K562 (cell line): ENCODE measurements at regions not wholly inside any gene's neighbourhood (a gene's known extent, or its start where the extent isn't known, plus 50 kb on each side); places are given as distances from the start of the nearest gene placed in this dataset.

Experiments
- ATAC-seq: fragments of 200-7000 bp; cut with Tn5 transposase; 3 replicates; pipeline ENCODE4 v1.9.1; 2020; ENCODE audit warnings: moderate library complexity
- BruUV-seq: library from RNA; stranded (reverse); fragments of 400-500 nt; replicated peaks from 2 replicates; lab custom pipeline; 2021; lab: Mats Ljungman, UMichigan
- CTCF ChIA-PET: fragments of 300-600 bp; formaldehyde crosslinking; extraction: SDS; loops from one replicate; lab custom pipeline; 2021; ENCODE audit warnings: low intra/inter-chr PET ratio; lab: Yijun Ruan, JAX
- POLR2A ChIA-PET: fragments of 300-600, 350-650 bp; sonication (Branson Sonifier 250); formaldehyde crosslinking; extraction: SDS; loops from one replicate; lab custom pipeline; 2021; ENCODE audit warnings: antibody characterized with exemption, inconsistent platforms; lab: Yijun Ruan, JAX
- DNase-seq, 4 experiments: peaks; one replicate each; pipeline versions ENCODE4 v3.0.0 to v3.0.0-alpha.2; 2011 to 2018; ENCODE audit warnings: low spot score in 3 of 4, mixed read lengths in 3 of 4; ENCODE audit errors: extremely low read depth in 1 of 4
- FAIRE-seq: peaks from 2 replicates; lab custom pipeline; 2011; peaks lifted over from hg19 to GRCh38; lab: Jason Lieb, UNC
- H2AFZ ChIP-seq: 2 replicates; pipeline ENCODE4 v1.6.0; 2011; ENCODE audit warnings: low read depth, low read length, control low read depth, inconsistent platforms
- H3K27ac ChIP-seq: fragments of 200-600 bp; 3 replicates; pipeline ENCODE4 v1.8.0; 2011; ENCODE audit warnings: low read depth, mild to moderate bottlenecking, control low read depth, inconsistent platforms, low read length, moderate library complexity, mixed read lengths; ENCODE audit errors: extremely low read depth
- H3K27me3 ChIP-seq, 2 experiments: fragments of 300-600 bp in 1 of 2; 2 replicates in 1 of 2; 3 replicates in 1 of 2; pipeline versions ENCODE4 v1.6.0 to v1.8.0; 2011; ENCODE audit warnings: inconsistent platforms in 2 of 2, low read length in 2 of 2, mild to moderate bottlenecking in 1 of 2, mixed read lengths in 1 of 2, moderate library complexity in 1 of 2; ENCODE audit not compliant: control insufficient read depth in 2 of 2, insufficient read depth in 2 of 2
- H3K36me3 ChIP-seq: fragments of 300-600 bp; 3 replicates; pipeline ENCODE4 v1.8.0; 2011; ENCODE audit warnings: mild to moderate bottlenecking, low read length, inconsistent platforms; ENCODE audit not compliant: control insufficient read depth, insufficient read depth
- H3K4me1 ChIP-seq, 2 experiments: fragments of 200-600 bp in 1 of 2; replicated peaks in 1 of 2; 2 replicates in 1 of 2; 3 replicates in 1 of 2; pipeline versions ENCODE4 v1.5.1 to v1.8.0; 2011; ENCODE audit warnings: inconsistent platforms in 2 of 2, low read length in 2 of 2, mild to moderate bottlenecking in 1 of 2, mixed read lengths in 1 of 2, moderate library complexity in 1 of 2; ENCODE audit not compliant: control insufficient read depth in 2 of 2, insufficient read depth in 2 of 2
- H3K4me2 ChIP-seq: 2 replicates; pipeline ENCODE4 v1.6.1; 2011; ENCODE audit warnings: low read length, control low read depth, inconsistent platforms, mixed read lengths; ENCODE audit not compliant: insufficient read depth
- H3K4me3 ChIP-seq: fragments of 200-600 bp; sonication (generic), shearing (Covaris generic); 2 replicates; pipeline ENCODE4 v1.5.1; 2016; ENCODE audit warnings: control low read depth, inconsistent platforms
- H3K79me2 ChIP-seq: fragments of 200-600 bp; 3 replicates; pipeline ENCODE4 v1.8.0; 2011; ENCODE audit warnings: low read length, inconsistent platforms; ENCODE audit not compliant: control insufficient read depth, insufficient read depth
- H3K9ac ChIP-seq, 2 experiments: 2 replicates each; pipeline versions ENCODE4 v1.6.0 to v1.6.1; 2011; ENCODE audit warnings: low read depth in 2 of 2, low read length in 2 of 2, control low read depth in 1 of 2, inconsistent platforms in 1 of 2, mild to moderate bottlenecking in 1 of 2, mixed read lengths in 1 of 2; ENCODE audit not compliant: insufficient read depth in 1 of 2
- H3K9me1 ChIP-seq: one replicate; pipeline ENCODE4 v1.6.0; 2011; ENCODE audit warnings: inconsistent platforms, mild to moderate bottlenecking, low read length, moderate library complexity; ENCODE audit not compliant: control insufficient read depth, insufficient read depth
- H3K9me3 ChIP-seq: replicated peaks from 2 replicates; pipeline ENCODE4 v1.5.1; 2011; ENCODE audit warnings: low read depth, low read length, inconsistent platforms; ENCODE audit not compliant: control insufficient read depth, insufficient read depth
- H4K20me1 ChIP-seq: replicated peaks from 2 replicates; pipeline ENCODE4 v1.6.1; 2011; ENCODE audit warnings: low read length, inconsistent platforms, mixed read lengths; ENCODE audit not compliant: control insufficient read depth, insufficient read depth
- FOXP4 ChIP-seq: sonication (generic); formaldehyde crosslinking; IDR thresholded peaks from 2 replicates; pipeline ENCODE4 v1.8.0; 2022; ENCODE audit warnings: mild to moderate bottlenecking, missing genetic modification reagents, borderline replicate concordance
- MAX ChIP-seq: sonication (generic); formaldehyde crosslinking; IDR thresholded peaks from 2 replicates; pipeline ENCODE4 v1.9.0; 2022; ENCODE audit warnings: mild to moderate bottlenecking, missing genetic modification reagents
- NR2C1 ChIP-seq, 2 experiments: fragments of 450-650 bp; IDR thresholded peaks; 2 replicates each; pipeline ENCODE4 v1.6.1; 2017; ENCODE audit warnings: mild to moderate bottlenecking in 2 of 2, antibody characterized with exemption in 1 of 2, inconsistent platforms in 1 of 2, missing compliant biosample characterization in 1 of 2, missing genetic modification characterization in 1 of 2
- POLR2G ChIP-seq: fragments of 200-400 bp; formaldehyde crosslinking; IDR thresholded peaks from 2 replicates; pipeline ENCODE4 v1.6.1; 2017; ENCODE audit warnings: low read depth, mild to moderate bottlenecking, antibody characterized with exemption, low read length, moderate library complexity
- STAG1 ChIP-seq: sonication (generic); formaldehyde crosslinking; IDR thresholded peaks from 2 replicates; pipeline ENCODE4 v1.5.0; 2020; ENCODE audit warnings: missing genetic modification reagents, borderline replicate concordance
- STAT5B ChIP-seq: fragments of 250-450 bp; sonication (Bioruptor Pico); IDR thresholded peaks from 2 replicates; pipeline ENCODE4 v1.8.0; 2021; ENCODE audit warnings: mild to moderate bottlenecking, inconsistent platforms
- ZNF143 ChIP-seq: sonication (generic); formaldehyde crosslinking; IDR thresholded peaks from 2 replicates; pipeline ENCODE4 v1.9.0; 2022; ENCODE audit warnings: mild to moderate bottlenecking, missing genetic modification reagents
- ZNF253 ChIP-seq: fragments of 250-450 bp; sonication (Bioruptor Pico); conservative IDR thresholded peaks from 2 replicates; pipeline ENCODE4 v1.6.1; 2021; ENCODE audit warnings: mild to moderate bottlenecking
- ZNF584 ChIP-seq: fragments of 200-800 bp; sonication (Bioruptor generic); IDR thresholded peaks from 2 replicates; pipeline ENCODE4 v1.6.1; 2016; ENCODE audit warnings: low read depth, mild to moderate bottlenecking, missing genetic modification characterization, missing compliant biosample characterization
- WGBS: fragments of 100-300 bp; shearing (Covaris generic); methylation state at CpG from one replicate; pipeline ENCODE4 v1.1.6; 2016; ENCODE audit warnings: low coverage, mixed read lengths; ENCODE audit not compliant: insufficient coverage; ENCODE audit errors: missing lambda C conversion rate; 5-methylcytosine and 5-hydroxymethylcytosine counted together
- in situ Hi-C: fragments of 300-500 bp; cut with MboI; formaldehyde crosslinking; loops from 4 replicates; pipeline ENCODE4 v1.15.0; 2018; ENCODE audit warnings: inconsistent platforms, mixed read lengths
- intact Hi-C: fragments of 100-400 bp; cut with micrococcal nuclease; formaldehyde crosslinking; loops from 2 replicates; pipeline ENCODE4 v1.14.2; 2022
- TF ChIP-seq, protein P1 (sequence below), 3 experiments: fragments of 200-800 bp in 1 of 3; fragments of 250-450 bp in 1 of 3; fragments of 450-650 bp in 1 of 3; sonication (Bioruptor Pico) in 1 of 3; sonication (Bioruptor generic) in 1 of 3; formaldehyde crosslinking in 1 of 3; IDR thresholded peaks; 2 replicates each; pipeline versions ENCODE4 v1.6.1 to v1.8.0; 2016 to 2022; ENCODE audit warnings: mild to moderate bottlenecking in 2 of 3, missing genetic modification characterization in 2 of 3, missing compliant biosample characterization in 1 of 3, moderate library complexity in 1 of 3

- POLR2A ChIA-PET = no interaction called here
- intact Hi-C loops = no loop called here
- H2AFZ ChIP-seq = no peak overlapping the region
- H3K36me3 ChIP-seq = no peaks in the 10 kb centered on the region
- H4K20me1 ChIP-seq = no peaks in the 10 kb centered on the region
- no peak for DNase-seq
- TF ChIP-seq STAT5B (CRISPR knock-in tag) = no peak
- TF ChIP-seq, all 486 proteins: peak for 0
- ATAC-seq = no peak
- H3K9ac ChIP-seq = no peak overlapping the region
- H3K9me3 ChIP-seq = no peaks in the 10 kb centered on the region
- no peaks in the 10 kb centered on the region for H3K27me3 ChIP-seq
- no peak for FAIRE-seq
- no peak overlapping the region for H3K4me3 ChIP-seq
- H3K4me1 ChIP-seq = no peaks in the 10 kb centered on the region
- 3% methylated on average over 3 of the region's 3 CpGs for WGBS
- in situ Hi-C loops = no loop called here
- no peaks in the 10 kb centered on the region for H3K79me2 ChIP-seq
- CTCF ChIA-PET = no interaction called here
- no peaks in the 10 kb centered on the region for H3K9me1 ChIP-seq
- no peak overlapping the region for H3K4me2 ChIP-seq
- BruUV-seq = no TSS peak
- no peak overlapping the region for H3K27ac ChIP-seq
Observed at GRCh38 chr11:38130976-38131375, 1532.9 kb upstream of the RAG2 start.

DNA sequence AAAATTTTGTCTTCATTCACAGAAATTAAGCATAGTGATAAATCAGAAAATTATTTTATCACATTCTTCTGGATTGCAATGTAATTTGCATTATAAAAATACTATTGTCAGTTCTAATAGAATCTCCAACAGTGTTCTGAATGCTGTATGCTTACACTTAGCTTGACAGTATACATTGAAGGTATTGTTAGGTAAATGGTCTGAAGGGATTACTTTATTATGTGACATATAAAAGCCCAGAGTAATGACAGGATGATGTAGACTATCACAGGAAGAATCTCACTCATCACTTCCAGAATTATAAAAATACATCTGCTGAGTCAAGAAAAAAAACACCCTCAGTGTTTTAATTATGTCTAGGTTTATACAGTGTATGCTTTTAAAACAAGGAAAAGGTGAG lies 1532.5 kb upstream of the RAG2 start:
- H3K9me3 ChIP-seq = no peaks in the 10 kb centered on the region
- H3K27ac ChIP-seq = no peak overlapping the region
- in situ Hi-C loops (no loop called here), intact Hi-C loops (no loop called here)
- CTCF ChIA-PET = no interaction called here
- no peaks in the 10 kb centered on the region for H3K4me1 ChIP-seq
- no peaks in the 10 kb centered on the region for H3K36me3 ChIP-seq
- H4K20me1 ChIP-seq = no peaks in the 10 kb centered on the region
- no peak overlapping the region for H2AFZ ChIP-seq
- no peaks in the 10 kb centered on the region for H3K9me1 ChIP-seq
- no peak overlapping the region for H3K9ac ChIP-seq
- no peaks in the 10 kb centered on the region for H3K27me3 ChIP-seq
- H3K4me3 ChIP-seq = no peak overlapping the region
- POLR2A ChIA-PET = no interaction called here
- DNase-seq (no peak), FAIRE-seq (no peak), ATAC-seq (no peak)
- H3K4me2 ChIP-seq = no peak overlapping the region
- H3K79me2 ChIP-seq = no peaks in the 10 kb centered on the region
- BruUV-seq = no TSS peak
- no peak for TF ChIP-seq FOXP4
- TF ChIP-seq, protein P1, sequence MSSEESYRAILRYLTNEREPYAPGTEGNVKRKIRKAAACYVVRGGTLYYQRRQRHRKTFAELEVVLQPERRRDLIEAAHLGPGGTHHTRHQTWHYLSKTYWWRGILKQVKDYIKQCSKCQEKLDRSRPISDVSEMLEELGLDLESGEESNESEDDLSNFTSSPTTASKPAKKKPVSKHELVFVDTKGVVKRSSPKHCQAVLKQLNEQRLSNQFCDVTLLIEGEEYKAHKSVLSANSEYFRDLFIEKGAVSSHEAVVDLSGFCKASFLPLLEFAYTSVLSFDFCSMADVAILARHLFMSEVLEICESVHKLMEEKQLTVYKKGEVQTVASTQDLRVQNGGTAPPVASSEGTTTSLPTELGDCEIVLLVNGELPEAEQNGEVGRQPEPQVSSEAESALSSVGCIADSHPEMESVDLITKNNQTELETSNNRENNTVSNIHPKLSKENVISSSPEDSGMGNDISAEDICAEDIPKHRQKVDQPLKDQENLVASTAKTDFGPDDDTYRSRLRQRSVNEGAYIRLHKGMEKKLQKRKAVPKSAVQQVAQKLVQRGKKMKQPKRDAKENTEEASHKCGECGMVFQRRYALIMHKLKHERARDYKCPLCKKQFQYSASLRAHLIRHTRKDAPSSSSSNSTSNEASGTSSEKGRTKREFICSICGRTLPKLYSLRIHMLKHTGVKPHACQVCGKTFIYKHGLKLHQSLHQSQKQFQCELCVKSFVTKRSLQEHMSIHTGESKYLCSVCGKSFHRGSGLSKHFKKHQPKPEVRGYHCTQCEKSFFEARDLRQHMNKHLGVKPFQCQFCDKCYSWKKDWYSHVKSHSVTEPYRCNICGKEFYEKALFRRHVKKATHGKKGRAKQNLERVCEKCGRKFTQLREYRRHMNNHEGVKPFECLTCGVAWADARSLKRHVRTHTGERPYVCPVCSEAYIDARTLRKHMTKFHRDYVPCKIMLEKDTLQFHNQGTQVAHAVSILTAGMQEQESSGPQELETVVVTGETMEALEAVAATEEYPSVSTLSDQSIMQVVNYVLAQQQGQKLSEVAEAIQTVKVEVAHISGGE (CRISPR knock-in tag; IDR thresholded peaks at IDR 0.05) = no peak
- no peak for TF ChIP-seq ZNF143 (CRISPR knock-in tag)
- TF ChIP-seq ZNF253 (CRISPR knock-in tag) = no peak
- no peak for TF ChIP-seq MAX (CRISPR knock-in tag)
- TF ChIP-seq ZNF584 (CRISPR knock-in tag) = no peak
- no peak for TF ChIP-seq STAG1 (CRISPR knock-in tag)
- TF ChIP-seq NR2C1 (IDR thresholded peaks at IDR 0.05) = no peak
- no peak for TF ChIP-seq NR2C1 (tag; IDR thresholded peaks at IDR 0.05)
- no peak for TF ChIP-seq POLR2G
